B cell (primary cell): ENCODE measurements at regions not wholly inside any gene's neighbourhood (a gene's known extent, or its start where the extent isn't known, plus 50 kb on each side); places are given as distances from the start of the nearest gene placed in this dataset.

Experiments used
- ATAC-seq: fragments of 200-7000 bp; cut with Tn5 transposase; one replicate; pipeline ENCODE4 v1.10.0; 2021; ENCODE audit warnings: low read depth, mild to moderate bottlenecking, moderate number of reproducible peaks, moderate library complexity
- CTCF ChIA-PET: fragments of 350-600 bp; sonication (Branson Sonifier 250); formaldehyde crosslinking; loops from one replicate; lab custom pipeline; 2021; ENCODE audit warnings: antibody characterized with exemption, inconsistent platforms; lab: Charles Lee
- POLR2A ChIA-PET: fragments of 350-600 bp; sonication (Branson Sonifier 250); formaldehyde crosslinking; loops from one replicate; lab custom pipeline; 2021; ENCODE audit warnings: antibody characterized with exemption; lab: Charles Lee
- DNase-seq: peaks from one replicate; pipeline ENCODE4 v3.0.0; 2013
- H2AFZ ChIP-seq: 2 replicates; pipeline ENCODE4 v1.6.1; 2012; ENCODE audit warnings: mild to moderate bottlenecking, low read depth, low read length; ENCODE audit not compliant: insufficient read depth, poor library complexity, severe bottlenecking
- H3K27ac ChIP-seq, 2 donors: 1 replicate in 1 of 2; 2 replicates in 1 of 2; pipeline ENCODE4 v1.5.1; 2012 to 2013; ENCODE audit warnings: low read length in 2 of 2, mild to moderate bottlenecking in 2 of 2, moderate library complexity in 1 of 2
- H3K27me3 ChIP-seq, 4 experiments: fragments of 200-600 bp in 1 of 4; sonication (generic) in 1 of 4; replicated peaks in 1 of 4; 1 replicate in 2 of 4; 2 replicates in 2 of 4; pipeline versions ENCODE4 v1.6.1 to v1.7.0; 2013 to 2016; ENCODE audit warnings: low read length in 3 of 4, mild to moderate bottlenecking in 2 of 4, mixed read lengths in 1 of 4, moderate library complexity in 1 of 4; ENCODE audit not compliant: insufficient read depth in 4 of 4, control insufficient read depth in 3 of 4; ENCODE audit errors: control extremely low read depth in 1 of 4
- H3K36me3 ChIP-seq, 2 experiments: replicated peaks in 1 of 2; 1 replicate in 1 of 2; 2 replicates in 1 of 2; pipeline versions ENCODE4 v1.6.1 to v1.7.1; 2013; ENCODE audit warnings: low read length in 1 of 2; ENCODE audit not compliant: insufficient read depth in 2 of 2, control insufficient read depth in 1 of 2; ENCODE audit errors: control extremely low read depth in 1 of 2, extremely low read depth in 1 of 2
- H3K4me1 ChIP-seq, 2 donors: fragments of 200-600 bp in 1 of 2; sonication (generic) in 1 of 2; 1 replicate in 1 of 2; 2 replicates in 1 of 2; pipeline versions ENCODE4 v1.5.1 to v1.6.1; 2013 to 2017; ENCODE audit warnings: low read length in 2 of 2; ENCODE audit not compliant: control insufficient read depth in 2 of 2, insufficient read depth in 2 of 2
- H3K4me2 ChIP-seq: replicated peaks from 2 replicates; pipeline ENCODE3; 2012; ENCODE audit warnings: mild to moderate bottlenecking, low read depth, low read length; ENCODE audit not compliant: poor library complexity, severe bottlenecking
- H3K4me3 ChIP-seq, 5 experiments: fragments of 200-600 bp in 1 of 5; sonication (generic) in 1 of 5; 1 replicate in 3 of 5; 2 replicates in 2 of 5; pipeline versions ENCODE4 v1.5.1 to v1.7.0; 2011 to 2016; ENCODE audit warnings: low read length in 4 of 5, mild to moderate bottlenecking in 4 of 5, low read depth in 2 of 5, control low read depth in 1 of 5, moderate library complexity in 1 of 5; ENCODE audit not compliant: insufficient read depth in 1 of 5; ENCODE audit errors: control extremely low read depth in 1 of 5, extremely low read depth in 1 of 5
- H3K79me2 ChIP-seq: fragments of 200-600 bp; sonication (generic); one replicate; pipeline ENCODE4 v1.6.0; 2016; ENCODE audit warnings: low read length; ENCODE audit not compliant: control insufficient read depth, insufficient read depth
- H3K9ac ChIP-seq: fragments of 200-600 bp; sonication (generic); 2 replicates; pipeline ENCODE4 v1.6.1; 2017; ENCODE audit warnings: mild to moderate bottlenecking, low read length, moderate library complexity
- H3K9me3 ChIP-seq, 3 donors: one replicate each; pipeline versions ENCODE4 v1.6.1 to v1.7.1; 2013; ENCODE audit warnings: low read length in 2 of 3; ENCODE audit not compliant: control insufficient read depth in 2 of 3, insufficient read depth in 1 of 3; ENCODE audit errors: control extremely low read depth in 1 of 3
- H4K20me1 ChIP-seq: 2 replicates; pipeline ENCODE4 v1.6.0; 2012; ENCODE audit warnings: mild to moderate bottlenecking, low read length; ENCODE audit not compliant: insufficient read depth, control insufficient read depth, poor library complexity, severe bottlenecking
- H3K27ac Mint-ChIP-seq: one replicate; pipeline ENCODE4 v1.8.0; 2021; ENCODE audit warnings: mixed read lengths
- H3K27me3 Mint-ChIP-seq: one replicate; pipeline ENCODE4 v1.8.0; 2021; ENCODE audit warnings: mixed read lengths
- H3K4me1 Mint-ChIP-seq: one replicate; pipeline ENCODE4 v1.8.0; 2021; ENCODE audit warnings: mixed read lengths
- H3K4me3 Mint-ChIP-seq: one replicate; pipeline ENCODE4 v1.8.0; 2021; ENCODE audit warnings: mixed read lengths
- H3K9me3 Mint-ChIP-seq: one replicate; pipeline ENCODE4 v1.8.0; 2022; ENCODE audit warnings: mixed read lengths; ENCODE audit not compliant: insufficient read depth
- EZH2 ChIP-seq: IDR thresholded peaks from 2 replicates; pipeline ENCODE4 v1.6.1; 2012; ENCODE audit warnings: borderline replicate concordance, low read depth, mild to moderate bottlenecking, moderate library complexity, low read length; ENCODE audit not compliant: insufficient read depth, poor library complexity, severe bottlenecking
- WGBS: methylation state at CpG from one replicate; pipeline ENCODE4 v1.1.5; 2013; ENCODE audit warnings: missing lambda C conversion rate; ENCODE audit not compliant: insufficient coverage; 5-methylcytosine and 5-hydroxymethylcytosine counted together
- intact Hi-C: fragments of 100-400 bp; cut with micrococcal nuclease; formaldehyde crosslinking; loops from one replicate; pipeline ENCODE4 v1.10.0; 2022
- TF ChIP-seq, protein P1 (sequence below): fragments of 200-600 bp; IDR thresholded peaks from one replicate; pipeline ENCODE4 v1.8.0; 2022; ENCODE audit warnings: antibody characterized with exemption, mild to moderate bottlenecking

DNA sequence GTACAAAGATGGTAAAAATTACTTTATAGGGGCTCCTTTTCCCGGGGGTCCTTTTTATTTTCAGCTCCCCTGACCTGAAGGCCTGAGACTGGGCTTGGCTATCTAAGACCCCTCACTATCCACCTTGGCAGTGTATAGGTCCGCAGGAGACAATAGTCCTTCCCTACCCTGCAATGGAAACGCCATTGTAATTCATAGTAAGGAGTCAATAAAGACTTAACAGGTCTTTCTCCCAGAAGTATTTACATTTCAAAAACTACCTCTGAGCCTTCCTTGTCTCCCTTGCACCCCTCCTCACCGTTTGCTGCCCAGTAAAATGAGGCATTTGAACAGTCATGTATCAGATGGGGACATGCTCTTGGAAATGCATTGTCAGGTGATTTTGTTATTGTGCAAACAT is 401.2 kb upstream of the CNKSR2 start:
- CTCF ChIA-PET, result no interaction called here

GRCh38 chrX:20971250-20971649 is 403.0 kb upstream of the CNKSR2 start:
- Histone ChIP-seq H2AFZ (no peak overlapping the region), H3K4me3 (no peak overlapping the region), H3K9ac (no peak overlapping the region), H3K27me3 (no peaks in the 10 kb centered on the region), H3K4me1 (no peaks in the 10 kb centered on the region), H4K20me1 (no peaks in the 10 kb centered on the region), H3K27ac (no peak overlapping the region), H3K79me2 (no peaks in the 10 kb centered on the region), H3K4me2 (no peak overlapping the region), H3K36me3 (no peaks in the 10 kb centered on the region), H3K9me3 (no peaks in the 10 kb centered on the region)
- no peak overlapping the region for H3K4me3 Mint-ChIP-seq
- CTCF ChIA-PET, result no interaction called here
- H3K27me3 Mint-ChIP-seq, result no peaks in the 10 kb centered on the region
- DNase-seq, result no peak
- no peaks in the 10 kb centered on the region for H3K4me1 Mint-ChIP-seq
- H3K9me3 Mint-ChIP-seq, result no peaks in the 10 kb centered on the region
- TF ChIP-seq, protein P1, sequence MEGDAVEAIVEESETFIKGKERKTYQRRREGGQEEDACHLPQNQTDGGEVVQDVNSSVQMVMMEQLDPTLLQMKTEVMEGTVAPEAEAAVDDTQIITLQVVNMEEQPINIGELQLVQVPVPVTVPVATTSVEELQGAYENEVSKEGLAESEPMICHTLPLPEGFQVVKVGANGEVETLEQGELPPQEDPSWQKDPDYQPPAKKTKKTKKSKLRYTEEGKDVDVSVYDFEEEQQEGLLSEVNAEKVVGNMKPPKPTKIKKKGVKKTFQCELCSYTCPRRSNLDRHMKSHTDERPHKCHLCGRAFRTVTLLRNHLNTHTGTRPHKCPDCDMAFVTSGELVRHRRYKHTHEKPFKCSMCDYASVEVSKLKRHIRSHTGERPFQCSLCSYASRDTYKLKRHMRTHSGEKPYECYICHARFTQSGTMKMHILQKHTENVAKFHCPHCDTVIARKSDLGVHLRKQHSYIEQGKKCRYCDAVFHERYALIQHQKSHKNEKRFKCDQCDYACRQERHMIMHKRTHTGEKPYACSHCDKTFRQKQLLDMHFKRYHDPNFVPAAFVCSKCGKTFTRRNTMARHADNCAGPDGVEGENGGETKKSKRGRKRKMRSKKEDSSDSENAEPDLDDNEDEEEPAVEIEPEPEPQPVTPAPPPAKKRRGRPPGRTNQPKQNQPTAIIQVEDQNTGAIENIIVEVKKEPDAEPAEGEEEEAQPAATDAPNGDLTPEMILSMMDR, result no peak
- no peak for TF ChIP-seq EZH2
- intact Hi-C loops, result no loop called here
- POLR2A ChIA-PET, result no interaction called here
- no CpG with 5 or more reads among the region's 4 CpGs for WGBS
- no peak overlapping the region for H3K27ac Mint-ChIP-seq
- no peak for ATAC-seq

More for the DNA sequence above, 401.2 kb upstream of the CNKSR2 start:
- WGBS, result no CpG with 5 or more reads among the region's 4 CpGs
- Histone ChIP-seq H3K9me3 (no peaks in the 10 kb centered on the region), H3K4me1 (no peaks in the 10 kb centered on the region), H3K36me3 (no peaks in the 10 kb centered on the region), H3K9ac (no peak overlapping the region), H3K79me2 (no peaks in the 10 kb centered on the region), H3K4me2 (no peak overlapping the region), H4K20me1 (no peaks in the 10 kb centered on the region), H3K4me3 (no peak overlapping the region), H2AFZ (no peak overlapping the region), H3K27ac (no peak overlapping the region), H3K27me3 (no peaks in the 10 kb centered on the region)
- POLR2A ChIA-PET, result no interaction called here
- H3K9me3 Mint-ChIP-seq, result no peaks in the 10 kb centered on the region
- H3K4me1 Mint-ChIP-seq, result no peaks in the 10 kb centered on the region
- no peaks in the 10 kb centered on the region for H3K27me3 Mint-ChIP-seq
- no peak overlapping the region for H3K4me3 Mint-ChIP-seq
- H3K27ac Mint-ChIP-seq, result no peak overlapping the region
- TF ChIP-seq EZH2, result no peak
- TF ChIP-seq, protein P1, result no peak
- ATAC-seq, result no peak
- intact Hi-C loops, result no loop called here
- no peak for DNase-seq
